Gastroesophageal sphincter (tissue), 3 donors: ENCODE measurements at regions not wholly inside any gene's neighbourhood (a gene's known extent, or its start where the extent isn't known, plus 50 kb on each side); places are given as distances from the start of the nearest gene placed in this dataset.

Experiments
- EP300 ChIP-seq: sonication (generic); formaldehyde crosslinking; IDR thresholded peaks from one replicate; pipeline ENCODE4 v1.6.1; 2017; ENCODE audit warnings: antibody characterized with exemption, mild to moderate bottlenecking
- POLR2A ChIP-seq, 2 donors: fragments of 450-650 bp; IDR thresholded peaks; one replicate each; pipeline ENCODE4 v1.6.1; 2017; ENCODE audit warnings: antibody characterized with exemption in 2 of 2, mild to moderate bottlenecking in 2 of 2, moderate library complexity in 1 of 2
- POLR2AphosphoS5 ChIP-seq: sonication (generic); formaldehyde crosslinking; IDR thresholded peaks from one replicate; pipeline ENCODE4 v1.6.1; 2017; ENCODE audit warnings: antibody characterized with exemption
- TF ChIP-seq, protein P1 (sequence below), 4 experiments: fragments of 200-600 bp in 2 of 4; fragments of 450-650 bp in 2 of 4; sonication (generic) in 1 of 4; IDR thresholded peaks; one replicate each; pipeline ENCODE4 v1.5.1; 2017 to 2019; ENCODE audit warnings: antibody characterized with exemption in 4 of 4, mild to moderate bottlenecking in 2 of 4, moderate library complexity in 2 of 4

- TF ChIP-seq POLR2A (IDR thresholded peaks at IDR 0.05) (no peak), POLR2AphosphoS5 (no peak), EP300 (no peak)
- TF ChIP-seq, protein P1, sequence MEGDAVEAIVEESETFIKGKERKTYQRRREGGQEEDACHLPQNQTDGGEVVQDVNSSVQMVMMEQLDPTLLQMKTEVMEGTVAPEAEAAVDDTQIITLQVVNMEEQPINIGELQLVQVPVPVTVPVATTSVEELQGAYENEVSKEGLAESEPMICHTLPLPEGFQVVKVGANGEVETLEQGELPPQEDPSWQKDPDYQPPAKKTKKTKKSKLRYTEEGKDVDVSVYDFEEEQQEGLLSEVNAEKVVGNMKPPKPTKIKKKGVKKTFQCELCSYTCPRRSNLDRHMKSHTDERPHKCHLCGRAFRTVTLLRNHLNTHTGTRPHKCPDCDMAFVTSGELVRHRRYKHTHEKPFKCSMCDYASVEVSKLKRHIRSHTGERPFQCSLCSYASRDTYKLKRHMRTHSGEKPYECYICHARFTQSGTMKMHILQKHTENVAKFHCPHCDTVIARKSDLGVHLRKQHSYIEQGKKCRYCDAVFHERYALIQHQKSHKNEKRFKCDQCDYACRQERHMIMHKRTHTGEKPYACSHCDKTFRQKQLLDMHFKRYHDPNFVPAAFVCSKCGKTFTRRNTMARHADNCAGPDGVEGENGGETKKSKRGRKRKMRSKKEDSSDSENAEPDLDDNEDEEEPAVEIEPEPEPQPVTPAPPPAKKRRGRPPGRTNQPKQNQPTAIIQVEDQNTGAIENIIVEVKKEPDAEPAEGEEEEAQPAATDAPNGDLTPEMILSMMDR (IDR thresholded peaks at IDR 0.05) = no peak
Measured at GRCh38 chr5:155113888-155114287, 100.3 kb downstream of the KIF4B start.
